ENCODE measurements at regions not wholly inside any gene's neighbourhood (a gene's known extent, or its start where the extent isn't known, plus 50 kb on each side); places are given as distances from the start of the nearest gene placed in this dataset.

GRCh38 chr5:18219241-18219640 is 585.0 kb downstream of the TAF11L14 start:
- TF ChIP-seq EP300 (IDR thresholded peaks at IDR 0.05) (no peak), POLR2AphosphoS5 (IDR thresholded peaks at IDR 0.05) (no peak), POLR2A (IDR thresholded peaks at IDR 0.05) (no peak), CTCF (IDR thresholded peaks at IDR 0.05) (no peak)
- no peaks in the 10 kb centered on the region for H3K4me1 ChIP-seq
- H3K9me3 ChIP-seq: peaks cover 0 to 11% (median 5%) of the 10 kb centered on the region in 4 donors
- H3K27me3 ChIP-seq: no peaks in the 10 kb centered on the region
- intact Hi-C loops (cut with DNase I; ENCODE audit: low total_unique reads): no loop called here
- no peak overlapping the region for H3K4me3 ChIP-seq
- no peak for DNase-seq
- no peak overlapping the region for H3K27ac ChIP-seq
- WGBS, 5 donors: 93 to 97% (median 95%) methylated on average over 1 of the region's 1 CpG
- no peaks in the 10 kb centered on the region for H3K36me3 ChIP-seq

- intact Hi-C loops (cut with DNase I; ENCODE audit: low total_unique reads): no loop called here
- Histone ChIP-seq H3K27ac (no peak overlapping the region), H3K9me3 (peaks cover 0 to 10% (median 2%) of the 10 kb centered on the region in 4 donors), H3K36me3 (no peaks in the 10 kb centered on the region), H3K4me1 (no peaks in the 10 kb centered on the region), H3K4me3 (no peak overlapping the region), H3K27me3 (no peaks in the 10 kb centered on the region)
- no peak for TF ChIP-seq EP300 (IDR thresholded peaks at IDR 0.05)
- no peak for TF ChIP-seq POLR2A (IDR thresholded peaks at IDR 0.05)
- TF ChIP-seq POLR2AphosphoS5 (IDR thresholded peaks at IDR 0.05): no peak
- TF ChIP-seq CTCF (IDR thresholded peaks at IDR 0.05): no peak
- 76 to 97% (median 85%) methylated on average over 1 of the region's 1 CpG for WGBS, 5 donors
- DNase-seq: no peak
These were observed 586.4 kb downstream of the TAF11L14 start for GRCh38 chr5:18220631-18221030.

- TF ChIP-seq POLR2AphosphoS5 (IDR thresholded peaks at IDR 0.05) (no peak), CTCF (IDR thresholded peaks at IDR 0.05) (no peak), EP300 (IDR thresholded peaks at IDR 0.05) (no peak), POLR2A (IDR thresholded peaks at IDR 0.05) (no peak)
- H3K36me3 ChIP-seq: no peaks in the 10 kb centered on the region
- H3K9me3 ChIP-seq: no peaks in the 10 kb centered on the region
- DNase-seq: no peak
- no peaks in the 10 kb centered on the region for H3K4me1 ChIP-seq
- no peak overlapping the region for H3K4me3 ChIP-seq
- intact Hi-C loops (cut with DNase I; ENCODE audit: low total_unique reads): no loop called here
- no peak overlapping the region for H3K27ac ChIP-seq
- H3K27me3 ChIP-seq: no peaks in the 10 kb centered on the region
These were observed 602.1 kb downstream of the TAF11L14 start for GRCh38 chr5:18236386-18236785.

GRCh38 chr5:18238321-18238720 is 604.1 kb downstream of the TAF11L14 start:
- no peak for DNase-seq
- H3K36me3 ChIP-seq: no peaks in the 10 kb centered on the region
- no peak overlapping the region for H3K27ac ChIP-seq
- WGBS, 5 donors: 65 to 79% (median 75%) methylated on average over 2 of the region's 2 CpGs
- no peaks in the 10 kb centered on the region for H3K27me3 ChIP-seq
- no peak overlapping the region for H3K4me3 ChIP-seq
- no peaks in the 10 kb centered on the region for H3K4me1 ChIP-seq
- intact Hi-C loops (cut with DNase I; ENCODE audit: low total_unique reads): no loop called here
- peaks cover 0 to 5% (median 0%) of the 10 kb centered on the region in 4 donors for H3K9me3 ChIP-seq
- TF ChIP-seq CTCF (IDR thresholded peaks at IDR 0.05) (no peak), EP300 (IDR thresholded peaks at IDR 0.05) (no peak), POLR2AphosphoS5 (IDR thresholded peaks at IDR 0.05) (no peak), POLR2A (IDR thresholded peaks at IDR 0.05) (no peak)
